ENCODE measurements at regions not wholly inside any gene's neighbourhood (a gene's known extent, or its start where the extent isn't known, plus 50 kb on each side); places are given as distances from the start of the nearest gene placed in this dataset.
"Not testable (repeated sequence)": the region's sequence is repeated elsewhere in the genome, so short reads cannot be mapped to it uniquely, and the experiment has no call there.

- no peak for DNase-seq
These were observed 61.9 kb upstream of the ATP12A start for GRCh38 chr13:24618011-24618955.

GRCh38 chr13:24619282-24619681 is 60.9 kb upstream of the ATP12A start:
- no peak for DNase-seq

GRCh38 chr13:24622481-24623148 is 57.6 kb upstream of the ATP12A start:
- not testable (repeated sequence) for DNase-seq

- DNase-seq, result no peak
These were observed 57.0 kb upstream of the ATP12A start for GRCh38 chr13:24623149-24623665.

- DNase-seq, result no peak
These were observed 55.8 kb upstream of the ATP12A start for GRCh38 chr13:24624363-24624762.

GRCh38 chr13:24624801-24625231 is 55.4 kb upstream of the ATP12A start:
- DNase-seq, result no peak

GRCh38 chr13:24625331-24625731 is 54.9 kb upstream of the ATP12A start:
- no peak for DNase-seq

- DNase-seq, result no peak
These were observed 54.0 kb upstream of the ATP12A start for GRCh38 chr13:24625870-24626849.

GRCh38 chr13:24627090-24627714 is 53.0 kb upstream of the ATP12A start:
- DNase-seq, result no peak

GRCh38 chr13:24627946-24628345 is 52.3 kb upstream of the ATP12A start:
- no peak for DNase-seq

GRCh38 chr13:24629320-24629719 is 50.9 kb upstream of the ATP12A start:
- DNase-seq, result no peak

GRCh38 chr13:24630121-24630520 is 50.1 kb upstream of the ATP12A start:
- no peak for DNase-seq

Data from NCI-H345 (cell line).